ENCODE measurements at regions not wholly inside any gene's neighbourhood (a gene's known extent, or its start where the extent isn't known, plus 50 kb on each side); places are given as distances from the start of the nearest gene placed in this dataset.

- TF ChIP-seq EZH2phosphoT487 (IDR thresholded peaks at IDR 0.05; ENCODE audit: low read depth) (no peak), CTCF (IDR thresholded peaks at IDR 0.05; ENCODE audit: low read depth, low read length) (no peak)
- Histone ChIP-seq H3K79me2 (ENCODE audit: low read length) (no peaks in the 10 kb centered on the region), H3K9ac (ENCODE audit: low read length) (no peak overlapping the region), H2AFZ (ENCODE audit: low read depth, low read length) (no peak overlapping the region), H3K4me3 (ENCODE audit: low read length) (no peak overlapping the region), H3K27me3 (ENCODE audit: low read depth, low read length) (no peaks in the 10 kb centered on the region), H3K4me1 (ENCODE audit: low read length) (no peaks in the 10 kb centered on the region), H3K4me2 (ENCODE audit: low read length) (no peak overlapping the region), H4K20me1 (ENCODE audit: insufficient read depth, low read length) (no peaks in the 10 kb centered on the region), H3K9me3 (ENCODE audit: insufficient read depth, low read length) (no peaks in the 10 kb centered on the region), H3K36me3 (replicated peaks; ENCODE audit: low read depth, low read length) (no peaks in the 10 kb centered on the region), H3K27ac (ENCODE audit: low read length) (no peak overlapping the region)
These were observed 285.6 kb upstream of the TPM1 start for GRCh38 chr15:62756995-62757360.

- H3K4me3 ChIP-seq (ENCODE audit: low read length): no peak overlapping the region
These were observed 285.0 kb upstream of the TPM1 start for GRCh38 chr15:62757535-62757934.

GRCh38 chr15:62758126-62758951 lies 284.2 kb upstream of the TPM1 start:
- Histone ChIP-seq H4K20me1 (ENCODE audit: insufficient read depth, low read length) (no peaks in the 10 kb centered on the region), H3K4me3 (ENCODE audit: low read length) (no peak overlapping the region), H3K9ac (ENCODE audit: low read length) (no peak overlapping the region), H3K27ac (ENCODE audit: low read length) (no peak overlapping the region), H3K9me3 (ENCODE audit: insufficient read depth, low read length) (no peaks in the 10 kb centered on the region), H3K27me3 (ENCODE audit: low read depth, low read length) (no peaks in the 10 kb centered on the region), H3K79me2 (ENCODE audit: low read length) (no peaks in the 10 kb centered on the region), H3K36me3 (replicated peaks; ENCODE audit: low read depth, low read length) (no peaks in the 10 kb centered on the region), H3K4me2 (ENCODE audit: low read length) (no peak overlapping the region), H3K4me1 (ENCODE audit: low read length) (no peaks in the 10 kb centered on the region), H2AFZ (ENCODE audit: low read depth, low read length) (no peak overlapping the region)
- TF ChIP-seq EZH2phosphoT487 (IDR thresholded peaks at IDR 0.05; ENCODE audit: low read depth) (no peak), CTCF (IDR thresholded peaks at IDR 0.05; ENCODE audit: low read depth, low read length) (no peak)

More at GRCh38 chr15:62757535-62757934, 285.0 kb upstream of the TPM1 start:
- H3K4me1 ChIP-seq (ENCODE audit: low read length): no peaks in the 10 kb centered on the region
- no peak for TF ChIP-seq EZH2phosphoT487 (IDR thresholded peaks at IDR 0.05; ENCODE audit: low read depth)
- no peak for TF ChIP-seq CTCF (IDR thresholded peaks at IDR 0.05; ENCODE audit: low read depth, low read length)
- no peaks in the 10 kb centered on the region for H4K20me1 ChIP-seq (ENCODE audit: insufficient read depth, low read length)
- no peak overlapping the region for H3K9ac ChIP-seq (ENCODE audit: low read length)
- no peaks in the 10 kb centered on the region for H3K27me3 ChIP-seq (ENCODE audit: low read depth, low read length)
- no peak overlapping the region for H2AFZ ChIP-seq (ENCODE audit: low read depth, low read length)
- no peak overlapping the region for H3K27ac ChIP-seq (ENCODE audit: low read length)
- no peaks in the 10 kb centered on the region for H3K79me2 ChIP-seq (ENCODE audit: low read length)
- no peaks in the 10 kb centered on the region for H3K9me3 ChIP-seq (ENCODE audit: insufficient read depth, low read length)
- no peaks in the 10 kb centered on the region for H3K36me3 ChIP-seq (replicated peaks; ENCODE audit: low read depth, low read length)
- no peak overlapping the region for H3K4me2 ChIP-seq (ENCODE audit: low read length)

GRCh38 chr15:62758952-62759349 lies 283.6 kb upstream of the TPM1 start:
- Histone ChIP-seq H3K4me1 (ENCODE audit: low read length) (no peaks in the 10 kb centered on the region), H3K27me3 (ENCODE audit: low read depth, low read length) (no peaks in the 10 kb centered on the region), H4K20me1 (ENCODE audit: insufficient read depth, low read length) (no peaks in the 10 kb centered on the region), H3K4me2 (ENCODE audit: low read length) (no peak overlapping the region), H3K36me3 (replicated peaks; ENCODE audit: low read depth, low read length) (no peaks in the 10 kb centered on the region), H3K27ac (ENCODE audit: low read length) (no peak overlapping the region), H3K4me3 (ENCODE audit: low read length) (no peak overlapping the region), H2AFZ (ENCODE audit: low read depth, low read length) (no peak overlapping the region), H3K9me3 (ENCODE audit: insufficient read depth, low read length) (no peaks in the 10 kb centered on the region), H3K79me2 (ENCODE audit: low read length) (no peaks in the 10 kb centered on the region), H3K9ac (ENCODE audit: low read length) (no peak overlapping the region)
- no peak for TF ChIP-seq EZH2phosphoT487 (IDR thresholded peaks at IDR 0.05; ENCODE audit: low read depth)
- TF ChIP-seq CTCF (IDR thresholded peaks at IDR 0.05; ENCODE audit: low read depth, low read length): no peak

All from OCI-LY3 (cell line).